PC-3 (cell line): ENCODE measurements at regions not wholly inside any gene's neighbourhood (a gene's known extent, or its start where the extent isn't known, plus 50 kb on each side); places are given as distances from the start of the nearest gene placed in this dataset.
A peak's percentile ranks its signal among the peaks of the same experiment; 100 is the strongest.

Experiments
- ATAC-seq: fragments of 200-7000 bp; cut with Tn5 transposase; 2 replicates; pipeline ENCODE4 v1.9.1; 2020; ENCODE audit warnings: mild to moderate bottlenecking, moderate library complexity
- BruUV-seq: library from RNA; stranded (reverse); fragments of 400-500 nt; replicated peaks from 2 replicates; lab custom pipeline; 2021; lab: Mats Ljungman, UMichigan
- CTCF ChIA-PET: fragments of 300-600 bp; sonication (Branson Sonifier 250); formaldehyde crosslinking; loops from one replicate; lab custom pipeline; 2022; ENCODE audit warnings: antibody characterized with exemption; lab: Charles Lee
- POLR2A ChIA-PET: fragments of 300-600 bp; sonication (Branson Sonifier 250); formaldehyde crosslinking; loops from one replicate; lab custom pipeline; 2022; ENCODE audit warnings: antibody characterized with exemption; ENCODE audit not compliant: unreplicated experiment; lab: Charles Lee
- DNase-seq: peaks from one replicate; pipeline ENCODE4 v3.0.0-alpha.2; 2015
- H2AFZ ChIP-seq: fragments of 300-600 bp; sonication (generic); 2 replicates; pipeline ENCODE4 v1.6.0; 2016; ENCODE audit warnings: antibody characterized with exemption, low read length
- H3F3A ChIP-seq: fragments of 300-600 bp; sonication (generic); one replicate; pipeline ENCODE4 v1.6.0; 2017; ENCODE audit warnings: antibody characterized with exemption, low read length, control low read depth, mild to moderate bottlenecking; ENCODE audit not compliant: unreplicated experiment
- H3K27ac ChIP-seq: fragments of 300-600 bp; sonication (generic); 2 replicates; pipeline ENCODE4 v1.5.1; 2016; ENCODE audit warnings: mild to moderate bottlenecking, low read length
- H3K27me3 ChIP-seq: fragments of 300-600 bp; sonication (generic); 2 replicates; pipeline ENCODE4 v1.6.1; 2016; ENCODE audit warnings: low read length, mixed read lengths
- H3K36me3 ChIP-seq: fragments of 300-600 bp; sonication (generic); 2 replicates; pipeline ENCODE4 v1.6.1; 2016; ENCODE audit warnings: low read depth, mixed run types, low read length, mixed read lengths
- H3K4me1 ChIP-seq: fragments of 300-600 bp; sonication (generic); 2 replicates; pipeline ENCODE4 v1.5.1; 2016; ENCODE audit warnings: low read length; ENCODE audit not compliant: insufficient read depth
- H3K4me2 ChIP-seq: fragments of 300-600 bp; sonication (generic); 2 replicates; pipeline ENCODE4 v1.6.0; 2016; ENCODE audit warnings: low read length
- H3K4me3 ChIP-seq: fragments of 300-600 bp; sonication (generic); 2 replicates; pipeline ENCODE4 v1.5.1; 2016; ENCODE audit warnings: mild to moderate bottlenecking, low read length, mixed read lengths
- H3K79me2 ChIP-seq: fragments of 300-600 bp; sonication (generic); 2 replicates; pipeline ENCODE4 v1.6.1; 2017; ENCODE audit warnings: low read length, mixed read lengths
- H3K9ac ChIP-seq: fragments of 300-600 bp; sonication (generic); 2 replicates; pipeline ENCODE4 v1.6.0; 2016; ENCODE audit warnings: mild to moderate bottlenecking, low read length
- H3K9me2 ChIP-seq: fragments of 300-600 bp; sonication (generic); replicated peaks from 2 replicates; pipeline ENCODE4 v1.6.1; 2016; ENCODE audit warnings: mixed run types, low read length, mixed read lengths
- H3K9me3 ChIP-seq: fragments of 300-600 bp; sonication (generic); 2 replicates; pipeline ENCODE4 v1.6.1; 2016; ENCODE audit warnings: low read length, mixed read lengths
- H4K20me1 ChIP-seq: fragments of 300-600 bp; sonication (generic); 2 replicates; pipeline ENCODE4 v1.6.1; 2016; ENCODE audit warnings: low read length, mixed read lengths
- EZH2 ChIP-seq: fragments of 300-600 bp; sonication (generic); IDR thresholded peaks from one replicate; pipeline ENCODE4 v1.6.1; 2017; ENCODE audit warnings: antibody characterized with exemption, mild to moderate bottlenecking, low read length; ENCODE audit not compliant: unreplicated experiment
- EZH2phosphoT487 ChIP-seq: fragments of 300-600 bp; sonication (generic); IDR thresholded peaks from 2 replicates; pipeline ENCODE4 v1.6.1; 2018; ENCODE audit warnings: mild to moderate bottlenecking, antibody characterized with exemption, low read length, borderline replicate concordance
- intact Hi-C: fragments of 100-400 bp; cut with micrococcal nuclease; formaldehyde crosslinking; loops from 2 replicates; pipeline ENCODE4 v1.9.0; 2023
- TF ChIP-seq, protein P1 (sequence below): fragments of 300-600 bp; sonication (generic); conservative IDR thresholded peaks from 2 replicates; pipeline ENCODE4 v1.5.1; 2017; ENCODE audit warnings: antibody characterized with exemption, low read depth, mild to moderate bottlenecking, low read length

DNA sequence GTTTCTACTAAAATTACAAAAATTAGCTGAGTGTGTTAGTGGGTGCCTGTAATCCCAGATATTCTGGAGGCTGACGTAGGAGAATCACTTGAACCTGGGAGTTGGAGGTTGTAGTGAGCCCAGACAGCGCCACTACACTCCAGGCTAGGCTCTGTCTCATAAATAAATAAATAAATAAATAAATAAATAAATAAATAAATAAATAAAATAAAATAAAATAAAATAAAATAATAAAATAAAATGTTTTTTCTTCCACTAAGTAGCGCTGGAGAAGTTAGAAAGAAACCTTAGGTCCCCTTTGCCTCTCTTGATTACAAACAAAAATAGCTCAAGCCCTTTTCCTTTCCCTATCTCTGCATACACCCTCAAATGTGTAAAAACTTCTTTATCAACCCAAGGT, 525.9 kb downstream of the IPMK start:
- intact Hi-C loops = loop anchor here (2.0 kb wide), 1 partner anchor 13 kb away; no protein-coding TSS in a partner anchor
- no peak overlapping the region for H3K9ac ChIP-seq
- no peaks in the 10 kb centered on the region for H3K27me3 ChIP-seq
- no peak overlapping the region for H3K4me3 ChIP-seq
- POLR2A ChIA-PET = no interaction called here
- H3K4me1 ChIP-seq = no peaks in the 10 kb centered on the region
- no peaks in the 10 kb centered on the region for H3K79me2 ChIP-seq
- no peaks in the 10 kb centered on the region for H3K36me3 ChIP-seq
- TF ChIP-seq, protein P1, sequence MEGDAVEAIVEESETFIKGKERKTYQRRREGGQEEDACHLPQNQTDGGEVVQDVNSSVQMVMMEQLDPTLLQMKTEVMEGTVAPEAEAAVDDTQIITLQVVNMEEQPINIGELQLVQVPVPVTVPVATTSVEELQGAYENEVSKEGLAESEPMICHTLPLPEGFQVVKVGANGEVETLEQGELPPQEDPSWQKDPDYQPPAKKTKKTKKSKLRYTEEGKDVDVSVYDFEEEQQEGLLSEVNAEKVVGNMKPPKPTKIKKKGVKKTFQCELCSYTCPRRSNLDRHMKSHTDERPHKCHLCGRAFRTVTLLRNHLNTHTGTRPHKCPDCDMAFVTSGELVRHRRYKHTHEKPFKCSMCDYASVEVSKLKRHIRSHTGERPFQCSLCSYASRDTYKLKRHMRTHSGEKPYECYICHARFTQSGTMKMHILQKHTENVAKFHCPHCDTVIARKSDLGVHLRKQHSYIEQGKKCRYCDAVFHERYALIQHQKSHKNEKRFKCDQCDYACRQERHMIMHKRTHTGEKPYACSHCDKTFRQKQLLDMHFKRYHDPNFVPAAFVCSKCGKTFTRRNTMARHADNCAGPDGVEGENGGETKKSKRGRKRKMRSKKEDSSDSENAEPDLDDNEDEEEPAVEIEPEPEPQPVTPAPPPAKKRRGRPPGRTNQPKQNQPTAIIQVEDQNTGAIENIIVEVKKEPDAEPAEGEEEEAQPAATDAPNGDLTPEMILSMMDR = no peak
- no peak for TF ChIP-seq EZH2phosphoT487
- no peak for TF ChIP-seq EZH2
- H3K27ac ChIP-seq = no peak overlapping the region
- CTCF ChIA-PET = no interaction called here
- DNase-seq = no peak
- no peaks in the 10 kb centered on the region for H3K9me2 ChIP-seq
- H2AFZ ChIP-seq = no peak overlapping the region
- no peaks in the 10 kb centered on the region for H3F3A ChIP-seq
- no peak for ATAC-seq
- no peaks in the 10 kb centered on the region for H3K9me3 ChIP-seq
- H3K4me2 ChIP-seq = no peak overlapping the region
- H4K20me1 ChIP-seq = no peaks in the 10 kb centered on the region
- BruUV-seq = no TSS peak

DNA sequence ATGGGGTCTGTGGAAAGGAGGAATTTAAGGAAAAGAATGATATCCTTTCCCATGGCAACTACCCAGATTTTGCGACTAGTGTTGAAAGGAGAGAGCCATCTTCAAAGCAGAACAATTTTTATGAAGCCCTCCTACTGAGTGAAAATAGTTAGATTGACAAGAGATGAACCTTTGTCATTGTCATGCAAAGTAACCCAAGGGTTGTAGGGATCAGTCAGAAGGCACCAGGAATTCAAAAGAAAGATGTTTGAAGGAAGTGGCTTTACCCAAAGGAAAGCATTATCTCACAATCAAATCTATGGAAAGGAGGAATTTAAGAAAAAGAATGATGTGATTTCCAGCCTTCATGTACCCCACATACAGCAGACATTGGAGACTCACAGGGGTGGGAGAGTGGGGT, 544.4 kb downstream of the IPMK start:
- Histone ChIP-seq H3K27me3 (peaks cover 3% of the 10 kb centered on the region; the same call in 1 of the 2 replicates), H3K36me3 (no peaks in the 10 kb centered on the region), H3K4me2 (no peak overlapping the region), H3K9ac (no peak overlapping the region), H3F3A (no peaks in the 10 kb centered on the region), H3K4me3 (no peak overlapping the region), H3K79me2 (no peaks in the 10 kb centered on the region), H3K9me2 (no peaks in the 10 kb centered on the region), H4K20me1 (no peaks in the 10 kb centered on the region), H2AFZ (no peak overlapping the region), H3K9me3 (no peaks in the 10 kb centered on the region), H3K27ac (no peak overlapping the region), H3K4me1 (no peaks in the 10 kb centered on the region)
- BruUV-seq = no TSS peak
- POLR2A ChIA-PET = no interaction called here
- TF ChIP-seq, protein P1 = no peak
- no peak for TF ChIP-seq EZH2phosphoT487
- TF ChIP-seq EZH2 = no peak
- DNase-seq (no peak), ATAC-seq (no peak)
- intact Hi-C loops = no loop called here
- CTCF ChIA-PET = no interaction called here

DNA sequence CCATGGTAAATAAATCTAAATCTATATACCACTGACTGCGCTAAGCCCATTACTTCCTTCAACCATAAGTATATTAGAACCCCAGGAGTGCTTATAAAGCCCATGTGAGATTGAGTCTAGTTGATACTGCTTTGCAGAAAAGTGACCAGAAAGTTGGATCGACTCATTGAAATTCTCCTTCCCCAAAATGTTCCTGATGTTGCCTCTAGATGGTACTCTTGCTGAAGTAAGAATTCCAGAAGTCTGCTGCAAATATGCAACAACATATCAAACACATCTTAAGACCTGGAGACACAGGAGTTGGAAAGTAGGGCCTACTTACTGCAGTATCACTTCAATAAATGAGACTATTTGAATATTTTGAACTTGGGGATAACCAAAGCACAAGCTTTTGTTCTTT, 550.8 kb downstream of the IPMK start:
- Histone ChIP-seq H3K9ac (no peak overlapping the region), H3K4me3 (no peak overlapping the region), H3K27me3 (no peaks in the 10 kb centered on the region), H3K9me3 (no peaks in the 10 kb centered on the region), H3K36me3 (no peaks in the 10 kb centered on the region), H3K27ac (no peak overlapping the region), H3K79me2 (no peaks in the 10 kb centered on the region), H2AFZ (no peak overlapping the region), H3F3A (no peaks in the 10 kb centered on the region), H3K4me2 (no peak overlapping the region), H3K9me2 (no peaks in the 10 kb centered on the region), H4K20me1 (no peaks in the 10 kb centered on the region), H3K4me1 (no peaks in the 10 kb centered on the region)
- TF ChIP-seq EZH2phosphoT487 = no peak
- TF ChIP-seq, protein P1 = peak; percentile 86
- ChIA-PET POLR2A (no interaction called here), CTCF (interaction anchor here (0.8 kb wide), 1 partner anchor 436 kb away, joined by 4 read pairs; no protein-coding TSS in a partner anchor)
- no TSS peak for BruUV-seq
- ATAC-seq = peak; percentile 84
- intact Hi-C loops = loop anchor here (1.0 kb wide), 4 partner anchors 132 to 435 kb away; no protein-coding TSS in a partner anchor
- DNase-seq = peak; percentile 78
